Liver (tissue), 8 donors: ENCODE measurements at regions not wholly inside any gene's neighbourhood (a gene's known extent, or its start where the extent isn't known, plus 50 kb on each side); places are given as distances from the start of the nearest gene placed in this dataset.

Experiments used
- DNase-seq: peaks from one replicate; pipeline ENCODE4 v3.0.0-alpha.2; 2017; ENCODE audit warnings: low spot score
- H3K27ac ChIP-seq, 2 donors: one replicate each; pipeline ENCODE4 v1.7.0; 2013; ENCODE audit warnings: inconsistent platforms in 2 of 2, low read length in 2 of 2, control low read depth in 1 of 2, low read depth in 1 of 2, mild to moderate bottlenecking in 1 of 2
- H3K27me3 ChIP-seq, 4 donors: one replicate each; pipeline versions ENCODE4 v1.6.1 to v1.7.0; 2013; ENCODE audit warnings: low read length in 3 of 4, inconsistent platforms in 1 of 4, mild to moderate bottlenecking in 1 of 4, moderate library complexity in 1 of 4; ENCODE audit not compliant: control insufficient read depth in 4 of 4, insufficient read depth in 4 of 4
- H3K36me3 ChIP-seq, 4 donors: one replicate each; pipeline versions ENCODE4 v1.6.1 to v1.7.0; 2013; ENCODE audit warnings: low read length in 3 of 4, mild to moderate bottlenecking in 3 of 4, low read depth in 1 of 4, moderate library complexity in 1 of 4; ENCODE audit not compliant: control insufficient read depth in 4 of 4, insufficient read depth in 3 of 4
- H3K4me1 ChIP-seq, 4 donors: one replicate each; pipeline versions ENCODE4 v1.6.1 to v1.7.0; 2013; ENCODE audit warnings: low read length in 3 of 4, mild to moderate bottlenecking in 3 of 4, moderate library complexity in 1 of 4; ENCODE audit not compliant: control insufficient read depth in 4 of 4, insufficient read depth in 4 of 4
- H3K4me3 ChIP-seq, 3 donors: one replicate each; pipeline versions ENCODE4 v1.6.1 to v1.7.0; 2013; ENCODE audit warnings: low read length in 3 of 3, control low read depth in 1 of 3, low read depth in 1 of 3, mild to moderate bottlenecking in 1 of 3
- H3K9ac ChIP-seq, 2 donors: one replicate each; pipeline ENCODE4 v1.7.0; 2013; ENCODE audit warnings: low read length in 2 of 2, mild to moderate bottlenecking in 2 of 2, moderate library complexity in 2 of 2, control low read depth in 1 of 2, low read depth in 1 of 2
- H3K9me3 ChIP-seq, 4 donors: one replicate each; pipeline versions ENCODE4 v1.6.1 to v1.7.0; 2013; ENCODE audit warnings: low read length in 3 of 4; ENCODE audit not compliant: control insufficient read depth in 4 of 4
- ATF3 ChIP-seq: IDR thresholded peaks from 2 replicates; pipeline ENCODE4 v1.6.1; 2016; ENCODE audit warnings: antibody characterized with exemption
- CTCF ChIP-seq: fragments of 150-350 bp; IDR thresholded peaks from 2 replicates; pipeline ENCODE4 v1.5.1; 2017; ENCODE audit warnings: improper control_type of control experiment, low read depth, low read length; ENCODE audit not compliant: missing input control
- EGR1 ChIP-seq, 2 donors: IDR thresholded peaks; 2 replicates each; pipeline ENCODE4 v1.6.1; 2016 to 2018; ENCODE audit warnings: antibody characterized with exemption in 2 of 2, low read depth in 2 of 2
- FOXA1 ChIP-seq: IDR thresholded peaks from 2 replicates; pipeline ENCODE4 v1.6.1; 2016; ENCODE audit warnings: antibody characterized with exemption
- GABPA ChIP-seq, 2 donors: IDR thresholded peaks in 1 of 2; conservative IDR thresholded peaks in 1 of 2; 2 replicates each; pipeline ENCODE4 v1.6.1; 2016; ENCODE audit warnings: antibody characterized with exemption in 2 of 2, mild to moderate bottlenecking in 1 of 2, moderate library complexity in 1 of 2
- HNF4A ChIP-seq, 2 donors: conservative IDR thresholded peaks; 2 replicates each; pipeline ENCODE4 v1.6.1; 2016; ENCODE audit warnings: antibody characterized with exemption in 2 of 2, mild to moderate bottlenecking in 2 of 2
- HNF4G ChIP-seq: IDR thresholded peaks from 2 replicates; pipeline ENCODE4 v1.6.1; 2016; ENCODE audit warnings: antibody characterized with exemption
- JUND ChIP-seq, 2 donors: IDR thresholded peaks; 2 replicates each; pipeline ENCODE4 v1.6.1; 2016; ENCODE audit warnings: antibody characterized with exemption in 2 of 2
- MAX ChIP-seq: IDR thresholded peaks from 2 replicates; pipeline ENCODE4 v1.6.1; 2016; ENCODE audit warnings: antibody characterized with exemption
- NR2F2 ChIP-seq: IDR thresholded peaks from 2 replicates; pipeline ENCODE4 v1.6.1; 2016; ENCODE audit warnings: antibody characterized with exemption
- RAD21 ChIP-seq, 2 donors: IDR thresholded peaks; 2 replicates each; pipeline ENCODE4 v1.6.1; 2016; ENCODE audit warnings: antibody characterized with exemption in 2 of 2, mild to moderate bottlenecking in 2 of 2
- RXRA ChIP-seq, 2 donors: IDR thresholded peaks; 2 replicates each; pipeline ENCODE4 v1.6.1; 2017 to 2018; ENCODE audit warnings: antibody characterized with exemption in 2 of 2, mild to moderate bottlenecking in 1 of 2
- SP1 ChIP-seq: IDR thresholded peaks from 2 replicates; pipeline ENCODE4 v1.6.1; 2018; ENCODE audit warnings: antibody characterized with exemption, mild to moderate bottlenecking
- TAF1 ChIP-seq: conservative IDR thresholded peaks from 2 replicates; pipeline ENCODE4 v1.6.1; 2016; ENCODE audit warnings: antibody characterized with exemption, mild to moderate bottlenecking
- YY1 ChIP-seq: IDR thresholded peaks from 2 replicates; pipeline ENCODE4 v1.6.1; 2016; ENCODE audit warnings: antibody characterized with exemption, mild to moderate bottlenecking
- ZBTB33 ChIP-seq: IDR thresholded peaks from 2 replicates; pipeline ENCODE4 v1.6.1; 2016; ENCODE audit warnings: antibody characterized with exemption
- WGBS: extraction: QIAGEN DNeasy Blood & Tissue Kit; methylation state at CpG from one replicate; pipeline ENCODE4 v1.1.7; 2013; 5-methylcytosine and 5-hydroxymethylcytosine counted together
- donor health status: healthy.
- donor health status: healthy.
- donor health status: healthy.
- donor health status: healthy.
- donor health status: healthy.

GRCh38 chr10:44851413-44851812, 59.7 kb upstream of the TMEM72 start (continued):
- no peak for TF ChIP-seq RXRA (IDR thresholded peaks at IDR 0.05)
- TF ChIP-seq GABPA (IDR thresholded peaks at IDR 0.05 in 1 of 2, conservative IDR thresholded peaks at IDR 0.05 in 1 of 2): no peak
- no peak for TF ChIP-seq TAF1
- TF ChIP-seq SP1: no peak
- TF ChIP-seq RAD21 (IDR thresholded peaks at IDR 0.05): no peak
- TF ChIP-seq FOXA1: no peak
- TF ChIP-seq YY1: no peak
- no peak for TF ChIP-seq EGR1 (IDR thresholded peaks at IDR 0.05; ENCODE audit: low read depth in 2 of 2)
- TF ChIP-seq HNF4G: no peak
- no peak for TF ChIP-seq ATF3
- TF ChIP-seq NR2F2: no peak

- DNase-seq: no peak
- H3K4me3 ChIP-seq: no peak overlapping the region
- 83% methylated on average over 8 of the region's 8 CpGs for WGBS
Observed at GRCh38 chr10:44851881-44852280, 59.3 kb upstream of the TMEM72 start.

More at GRCh38 chr10:44851881-44852280, 59.3 kb upstream of the TMEM72 start:
- H3K36me3 ChIP-seq: no peaks in the 10 kb centered on the region
- peaks cover 0 to 2% (median 0%) of the 10 kb centered on the region in 4 donors for H3K9me3 ChIP-seq
- no peak for TF ChIP-seq CTCF
- no peak for TF ChIP-seq HNF4A (conservative IDR thresholded peaks at IDR 0.05)
- TF ChIP-seq YY1: no peak
- no peak for TF ChIP-seq GABPA (IDR thresholded peaks at IDR 0.05 in 1 of 2, conservative IDR thresholded peaks at IDR 0.05 in 1 of 2)
- no peak for TF ChIP-seq TAF1
- no peak for TF ChIP-seq FOXA1
- no peak for TF ChIP-seq JUND (IDR thresholded peaks at IDR 0.05)
- TF ChIP-seq ZBTB33: no peak
- TF ChIP-seq MAX: no peak
- TF ChIP-seq ATF3: no peak
- TF ChIP-seq HNF4G: no peak
- no peak overlapping the region for H3K9ac ChIP-seq
- H3K4me1 ChIP-seq: no peaks in the 10 kb centered on the region
- H3K27ac ChIP-seq: no peak overlapping the region
- H3K27me3 ChIP-seq: peaks cover 0 to 2% (median 0%) of the 10 kb centered on the region in 4 donors
